GM19043 (cell line): ENCODE measurements at regions not wholly inside any gene's neighbourhood (a gene's known extent, or its start where the extent isn't known, plus 50 kb on each side); places are given as distances from the start of the nearest gene placed in this dataset.
A peak's percentile ranks its signal among the peaks of the same experiment; 100 is the strongest.

Experiments
- ATAC-seq: cut with Tn5 transposase; IDR thresholded peaks from one replicate; pipeline ENCODE4 v1.9.1; 2021; ENCODE audit warnings: low read depth; ENCODE audit not compliant: unreplicated experiment

DNA sequence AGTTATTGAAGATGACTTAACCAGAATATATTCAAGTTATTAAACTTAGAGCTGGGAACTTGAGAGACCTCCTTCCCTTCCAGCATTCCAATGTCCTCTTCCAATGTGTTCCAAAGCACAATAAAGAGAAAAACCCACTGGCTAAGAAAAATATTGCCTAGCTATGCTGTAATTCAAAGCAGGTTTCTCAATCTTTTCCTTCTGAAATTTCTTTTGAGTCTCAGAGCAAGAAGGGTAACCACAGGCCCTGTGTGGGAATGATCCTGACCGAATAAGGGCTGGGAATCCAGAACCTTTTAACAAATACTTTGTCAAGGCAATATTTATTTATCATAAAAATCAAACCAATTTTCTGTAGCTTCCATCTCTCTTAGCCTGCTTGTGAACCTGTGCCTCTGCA, 150.7 kb upstream of the SFRP2 start:
- no peak for ATAC-seq

GRCh38 chr4:153938994-153939393, 150.1 kb upstream of the SFRP2 start:
- ATAC-seq, result no peak

- ATAC-seq, result no peak
These were observed 148.4 kb upstream of the SFRP2 start for GRCh38 chr4:153937289-153937688.

- no peak for ATAC-seq
These were observed 147.2 kb upstream of the SFRP2 start for GRCh38 chr4:153936121-153936520.

GRCh38 chr4:153934688-153935017, 145.8 kb upstream of the SFRP2 start:
- no peak for ATAC-seq

- ATAC-seq, result no peak
These were observed 145.2 kb upstream of the SFRP2 start for GRCh38 chr4:153933915-153934687.

DNA sequence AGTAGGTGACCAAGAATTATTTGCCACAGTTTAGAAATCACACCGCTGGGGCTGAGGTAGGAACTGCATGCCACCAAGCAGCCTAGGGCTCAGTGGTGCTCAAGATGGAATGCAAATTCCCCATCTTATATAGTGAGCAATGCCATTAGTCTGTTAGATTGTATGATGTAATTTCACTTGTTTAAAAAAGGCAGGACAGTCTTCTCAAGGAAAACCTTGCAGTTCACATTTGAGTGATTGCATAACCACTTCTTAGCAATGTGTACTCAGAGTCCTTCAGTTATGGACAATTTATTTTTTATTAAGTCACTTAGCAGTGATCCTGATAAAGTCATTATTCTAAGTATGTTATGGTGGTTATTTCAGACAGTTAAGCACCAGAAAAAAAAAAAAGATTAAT, 142.9 kb upstream of the SFRP2 start:
- ATAC-seq, result no peak

DNA sequence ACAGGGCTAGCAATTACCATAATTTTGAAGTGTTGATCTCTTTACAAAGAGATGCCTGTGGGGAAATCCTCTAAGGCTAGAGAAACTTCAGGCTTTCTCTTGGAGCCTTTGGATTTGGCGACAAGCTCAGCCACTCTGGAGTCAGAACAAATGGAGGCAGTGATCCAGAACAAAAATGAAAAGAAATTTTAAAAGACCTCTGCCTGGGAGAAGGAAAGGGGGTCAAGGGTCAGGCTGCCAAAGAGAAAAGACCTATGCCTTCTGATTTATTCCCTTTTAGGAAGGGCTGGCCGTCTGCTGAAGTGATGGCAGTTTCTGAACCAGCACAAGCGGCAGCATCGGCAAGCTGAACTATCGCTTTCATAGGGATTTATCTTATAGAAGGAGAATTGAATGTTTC, 140.8 kb upstream of the SFRP2 start:
- no peak for ATAC-seq

DNA sequence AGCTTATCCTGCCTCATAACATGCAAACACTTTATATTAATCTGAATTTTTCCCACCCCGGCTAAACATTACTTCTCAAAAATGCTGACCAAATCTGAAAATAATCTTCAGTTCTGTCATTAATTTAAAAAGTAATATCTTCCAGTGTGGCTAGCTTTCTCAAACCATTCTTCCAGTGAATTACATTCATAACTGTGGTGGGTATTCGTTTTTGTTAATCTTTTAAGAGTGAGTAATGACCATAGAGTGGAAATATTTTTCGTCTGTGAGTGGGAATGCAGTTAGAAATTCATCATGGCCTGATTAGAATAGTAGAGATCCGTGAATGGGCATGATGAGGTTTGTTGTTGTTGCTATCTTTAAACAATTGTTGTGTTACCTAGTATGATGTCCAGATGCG, 138.6 kb upstream of the SFRP2 start:
- ATAC-seq, result no peak

- ATAC-seq, result no peak
These were observed 133.3 kb upstream of the SFRP2 start for GRCh38 chr4:153922148-153922547.

DNA sequence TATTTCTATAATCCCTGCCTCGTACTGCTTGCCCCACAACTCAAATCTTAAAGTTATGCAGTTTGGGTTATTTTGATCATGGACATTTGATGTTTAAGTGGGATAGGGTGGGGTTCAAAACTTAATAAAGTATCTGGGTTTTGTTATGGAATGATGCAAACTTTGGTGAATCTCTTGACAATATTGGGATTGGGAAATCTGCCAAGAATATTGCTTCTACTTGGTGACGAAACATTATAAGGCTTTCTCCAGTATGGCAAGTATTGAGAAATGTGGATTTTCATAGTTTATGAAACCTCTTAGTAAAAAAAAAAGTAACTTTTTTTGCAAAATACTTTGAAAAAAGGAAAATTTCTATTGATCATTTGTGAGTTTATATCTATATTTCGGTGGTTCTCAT, 130.8 kb upstream of the SFRP2 start:
- no peak for ATAC-seq

- peak; percentile 97 for ATAC-seq
These were observed 127.4 kb upstream of the SFRP2 start for GRCh38 chr4:153916273-153916755.

DNA sequence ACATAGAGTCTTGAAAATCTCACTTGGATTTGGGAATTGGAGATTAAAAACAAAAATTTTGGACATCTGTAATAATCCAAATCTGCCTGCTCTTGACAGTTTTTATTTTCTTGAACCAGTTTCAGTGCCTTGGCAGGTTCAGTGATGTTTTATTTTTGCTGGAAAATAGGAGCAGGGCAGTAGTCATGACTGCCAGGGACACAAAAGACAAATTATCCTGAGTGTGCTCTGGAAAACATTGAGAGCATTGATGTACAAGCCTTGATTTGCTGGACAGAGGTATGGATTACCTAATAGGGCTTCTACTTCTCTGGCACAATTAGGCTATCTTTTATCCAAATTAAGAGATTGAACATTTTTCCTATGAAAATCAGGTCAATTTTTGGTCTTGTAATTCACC, 123.4 kb upstream of the SFRP2 start:
- no peak for ATAC-seq

DNA sequence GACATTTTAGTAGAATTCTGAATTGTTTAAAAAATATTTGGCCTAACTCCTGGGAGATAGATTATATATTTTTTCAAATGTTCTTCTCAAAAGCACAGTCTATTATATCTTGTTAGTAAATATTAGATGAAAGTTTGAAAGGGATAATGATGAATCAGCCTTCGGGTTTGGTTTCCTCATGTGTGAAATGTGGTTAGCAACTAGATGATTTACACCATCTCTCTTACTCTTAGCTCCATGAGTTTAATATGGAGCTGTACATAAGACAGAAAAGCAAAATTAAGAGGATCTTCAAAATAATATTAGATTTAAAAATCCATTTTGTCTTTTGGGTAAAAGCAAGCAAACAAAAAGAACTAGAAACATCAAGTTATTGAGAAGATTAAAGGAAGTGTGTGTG, 120.8 kb upstream of the SFRP2 start:
- no peak for ATAC-seq

DNA sequence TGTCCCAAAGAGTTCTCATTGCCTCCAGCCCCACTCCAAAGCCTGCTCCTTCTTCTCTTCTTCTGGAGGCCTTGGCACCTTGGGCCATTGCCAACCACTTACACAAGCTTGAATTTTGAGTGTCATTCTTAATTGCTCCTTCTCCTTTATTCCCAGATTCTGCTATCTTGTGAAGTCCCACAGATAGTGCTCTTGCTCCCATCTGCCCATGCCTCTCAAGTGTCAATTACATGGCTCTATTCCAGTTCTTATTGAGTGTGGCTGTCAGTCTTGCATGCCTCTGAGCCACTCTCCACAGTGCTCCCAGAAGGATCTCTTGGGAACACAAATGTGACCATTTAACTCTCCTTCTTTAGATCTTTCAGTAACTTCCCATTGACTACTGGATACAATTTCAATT, 117.3 kb upstream of the SFRP2 start:
- no peak for ATAC-seq

DNA sequence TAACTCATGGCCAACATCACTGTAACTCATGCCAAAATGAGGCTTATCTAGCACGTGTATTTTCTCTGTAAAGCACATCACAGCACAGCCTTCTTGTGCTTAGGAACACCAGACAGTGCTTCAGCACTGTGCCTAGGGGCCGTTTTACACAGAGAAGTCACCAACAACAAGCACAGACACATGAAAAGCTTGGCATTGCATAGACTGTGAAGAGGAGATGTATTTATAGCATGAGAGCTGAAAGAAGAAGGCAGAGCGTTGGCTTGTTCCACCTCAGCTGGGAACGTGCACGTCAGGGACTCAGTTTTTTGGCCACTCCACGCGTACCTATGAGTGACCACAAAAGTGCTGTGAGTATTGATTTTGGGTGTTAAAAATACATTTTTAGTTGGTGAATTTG, 116.3 kb upstream of the SFRP2 start:
- ATAC-seq, result no peak

DNA sequence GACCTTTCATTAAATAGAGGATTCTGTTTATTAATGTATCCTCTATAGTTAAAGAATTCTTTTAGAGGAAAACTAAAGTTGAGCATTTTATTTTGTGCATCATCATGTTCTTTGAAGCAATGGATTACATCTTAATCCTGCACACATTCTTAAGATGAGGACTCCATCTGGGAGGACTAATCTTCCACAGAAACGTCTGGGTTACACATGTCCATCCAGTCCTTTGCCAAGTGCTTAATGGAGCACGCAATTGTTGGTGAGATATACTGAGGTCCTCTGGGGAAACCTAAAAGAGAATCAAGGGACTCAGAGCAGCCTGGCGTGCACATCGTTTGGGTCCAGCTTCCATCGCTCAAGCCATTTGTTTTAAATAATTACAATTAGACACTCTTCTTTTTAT, 115.1 kb upstream of the SFRP2 start:
- no peak for ATAC-seq

GRCh38 chr4:153901220-153901619, 112.3 kb upstream of the SFRP2 start:
- no peak for ATAC-seq

DNA sequence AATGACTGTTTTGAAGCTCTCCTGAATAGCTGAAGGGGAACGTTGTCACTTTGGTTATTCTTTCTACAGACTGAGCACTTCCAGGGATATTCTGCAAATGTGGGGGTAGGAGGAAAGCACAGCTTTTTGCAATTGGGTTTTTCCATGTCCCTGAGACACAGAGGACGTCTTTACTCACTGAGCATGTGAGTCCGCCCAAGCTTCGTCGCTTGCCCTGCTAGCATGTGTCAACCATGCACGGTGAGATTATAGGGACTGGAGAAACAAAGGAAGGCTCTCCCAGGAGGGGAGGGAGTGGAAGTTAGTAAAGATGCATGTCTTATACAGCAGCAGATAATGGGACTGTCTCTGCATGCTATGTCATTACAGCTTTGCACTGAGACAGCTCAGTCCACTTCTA, 111.5 kb upstream of the SFRP2 start:
- no peak for ATAC-seq

DNA sequence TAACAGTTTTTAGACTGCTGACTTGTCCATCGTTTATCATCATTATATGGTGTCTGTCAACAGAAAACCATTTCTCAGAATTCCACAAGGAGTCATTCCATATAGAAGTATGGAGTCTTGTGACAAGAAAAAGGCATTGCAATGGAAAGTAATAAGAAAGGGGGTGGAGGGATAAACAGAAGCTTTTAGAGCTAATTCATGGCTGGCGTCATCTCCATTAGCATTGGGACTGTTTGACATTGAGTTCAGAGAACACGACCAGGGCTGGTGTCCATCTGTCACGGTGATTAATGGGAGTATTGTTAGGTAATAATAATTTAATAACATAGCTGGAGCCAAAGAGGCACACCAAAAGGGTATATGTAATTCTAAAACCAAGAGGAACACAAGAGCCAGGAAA, 101.9 kb upstream of the SFRP2 start:
- ATAC-seq, result no peak

DNA sequence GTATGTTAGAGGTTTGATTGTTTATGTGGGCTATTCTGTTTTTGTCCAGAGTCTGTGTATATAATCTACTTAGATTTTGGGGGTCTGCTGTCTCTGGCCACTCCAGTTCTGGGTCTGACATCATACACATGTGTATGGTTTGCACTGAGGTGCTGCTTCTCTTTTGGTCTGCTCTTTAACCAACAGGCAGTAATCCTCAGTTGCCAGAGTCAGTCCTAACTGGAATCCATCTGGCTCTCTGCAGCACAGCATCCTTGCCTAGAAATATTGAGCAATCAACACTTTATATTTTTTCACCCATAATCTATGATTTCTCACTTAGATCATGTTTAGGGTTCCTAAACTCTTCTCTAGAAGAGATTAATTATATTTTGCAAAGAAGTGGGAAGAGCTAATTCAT, 98.3 kb upstream of the SFRP2 start:
- ATAC-seq, result no peak

- no peak for ATAC-seq
These were observed 95.4 kb upstream of the SFRP2 start for GRCh38 chr4:153884325-153884724.

DNA sequence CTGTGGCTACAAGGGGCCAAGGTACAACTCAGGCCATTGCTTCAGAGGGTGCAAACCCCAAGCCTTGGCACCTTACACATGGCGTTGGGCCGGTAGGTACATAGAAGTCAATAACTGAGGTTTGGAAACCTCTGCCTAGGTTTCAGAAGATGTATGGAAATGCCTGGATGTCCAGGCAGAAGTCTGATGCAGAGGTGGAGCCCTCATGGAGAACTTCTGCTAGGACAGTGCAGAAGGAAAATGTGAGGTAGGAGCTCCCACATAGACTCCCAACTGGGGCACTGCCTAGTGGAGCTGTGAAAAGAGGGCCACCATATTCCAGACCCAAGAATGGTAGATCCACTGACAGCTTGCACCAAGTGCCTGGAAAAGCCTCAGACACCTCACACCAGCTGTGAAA, 92.1 kb upstream of the SFRP2 start:
- ATAC-seq, result no peak
